Keratinocyte (primary cell): ENCODE measurements at regions not wholly inside any gene's neighbourhood (a gene's known extent, or its start where the extent isn't known, plus 50 kb on each side); places are given as distances from the start of the nearest gene placed in this dataset.
"Not testable (repeated sequence)": the region's sequence is repeated elsewhere in the genome, so short reads cannot be mapped to it uniquely, and the experiment has no call there.

Experiments
- EZH2 ChIP-seq: IDR thresholded peaks from one replicate; pipeline ENCODE4 v1.6.1; 2012; ENCODE audit warnings: inconsistent platforms, mild to moderate bottlenecking, low read length, moderate library complexity
- TF ChIP-seq, protein P1 (sequence below), 3 experiments: IDR thresholded peaks in 1 of 3; conservative IDR thresholded peaks in 1 of 3; optimal IDR thresholded peaks in 1 of 3; 2 replicates in 2 of 3; 3 replicates in 1 of 3; pipeline versions ENCODE3 to v1.5.1; 2011; ENCODE audit warnings: low read length in 3 of 3, mild to moderate bottlenecking in 3 of 3, moderate library complexity in 2 of 3, control low read depth in 1 of 3, inconsistent platforms in 1 of 3; ENCODE audit not compliant: insufficient read depth in 2 of 3; ENCODE audit errors: extremely low read depth in 1 of 3

DNA sequence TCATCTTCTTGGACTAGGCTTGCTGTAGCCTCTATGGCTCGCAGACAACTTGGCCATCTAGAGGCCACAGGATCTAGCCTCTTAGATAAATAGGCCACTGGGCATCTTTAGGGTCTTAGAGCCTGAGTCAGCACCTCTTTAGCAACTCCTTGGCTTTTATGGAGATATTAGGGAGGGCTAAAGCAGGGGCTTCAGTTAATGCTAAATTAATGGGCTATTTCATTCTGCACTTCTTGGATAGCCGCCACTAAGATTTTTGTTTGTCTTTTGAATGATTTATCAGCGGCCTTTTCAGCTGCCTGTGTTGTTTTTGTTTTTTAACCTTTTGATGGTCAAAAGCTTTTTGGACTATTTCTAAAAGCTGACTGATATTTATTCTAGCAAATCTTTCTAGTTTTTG lies 118.3 kb downstream of the UNC93B1 start:
- TF ChIP-seq, protein P1, sequence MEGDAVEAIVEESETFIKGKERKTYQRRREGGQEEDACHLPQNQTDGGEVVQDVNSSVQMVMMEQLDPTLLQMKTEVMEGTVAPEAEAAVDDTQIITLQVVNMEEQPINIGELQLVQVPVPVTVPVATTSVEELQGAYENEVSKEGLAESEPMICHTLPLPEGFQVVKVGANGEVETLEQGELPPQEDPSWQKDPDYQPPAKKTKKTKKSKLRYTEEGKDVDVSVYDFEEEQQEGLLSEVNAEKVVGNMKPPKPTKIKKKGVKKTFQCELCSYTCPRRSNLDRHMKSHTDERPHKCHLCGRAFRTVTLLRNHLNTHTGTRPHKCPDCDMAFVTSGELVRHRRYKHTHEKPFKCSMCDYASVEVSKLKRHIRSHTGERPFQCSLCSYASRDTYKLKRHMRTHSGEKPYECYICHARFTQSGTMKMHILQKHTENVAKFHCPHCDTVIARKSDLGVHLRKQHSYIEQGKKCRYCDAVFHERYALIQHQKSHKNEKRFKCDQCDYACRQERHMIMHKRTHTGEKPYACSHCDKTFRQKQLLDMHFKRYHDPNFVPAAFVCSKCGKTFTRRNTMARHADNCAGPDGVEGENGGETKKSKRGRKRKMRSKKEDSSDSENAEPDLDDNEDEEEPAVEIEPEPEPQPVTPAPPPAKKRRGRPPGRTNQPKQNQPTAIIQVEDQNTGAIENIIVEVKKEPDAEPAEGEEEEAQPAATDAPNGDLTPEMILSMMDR (optimal IDR thresholded peaks at IDR 0.05 in 1 of 3, IDR thresholded peaks at IDR 0.05 in 1 of 3, conservative IDR thresholded peaks at IDR 0.05 in 1 of 3; ENCODE audit: extremely low read depth in 1 of 3, insufficient read depth in 2 of 3, low read length in 3 of 3) = not testable (repeated sequence)
- not testable (repeated sequence) for TF ChIP-seq EZH2
